ENCODE measurements at regions not wholly inside any gene's neighbourhood (a gene's known extent, or its start where the extent isn't known, plus 50 kb on each side); places are given as distances from the start of the nearest gene placed in this dataset.

- no peak for TF ChIP-seq CTCF (IDR thresholded peaks at IDR 0.05)
- TF ChIP-seq POLR2A (IDR thresholded peaks at IDR 0.05): no peak
These were observed 106.9 kb upstream of the KRAS start for GRCh38 chr12:25357595-25357994.
